Neural crest cell (in vitro differentiated cells): ENCODE measurements at regions not wholly inside any gene's neighbourhood (a gene's known extent, or its start where the extent isn't known, plus 50 kb on each side); places are given as distances from the start of the nearest gene placed in this dataset.

Experiments
- DNase-seq: peaks from one replicate; pipeline ENCODE4 v3.0.0; 2021; ENCODE audit warnings: low read depth, mixed read lengths, low spot score
- H3K27ac Mint-ChIP-seq: one replicate; pipeline ENCODE4 v1.8.0; 2021; ENCODE audit warnings: mild to moderate bottlenecking, mixed read lengths; ENCODE audit not compliant: unreplicated experiment
- H3K27me3 Mint-ChIP-seq: 2 replicates; pipeline ENCODE4 v1.8.0; 2021; ENCODE audit warnings: low read depth, mild to moderate bottlenecking, mixed read lengths
- H3K36me3 Mint-ChIP-seq: 2 replicates; pipeline ENCODE4 v1.8.0; 2021; ENCODE audit warnings: low read depth, mild to moderate bottlenecking, mixed read lengths
- H3K4me1 Mint-ChIP-seq: 2 replicates; pipeline ENCODE4 v1.8.0; 2021; ENCODE audit warnings: mixed read lengths
- H3K4me3 Mint-ChIP-seq: one replicate; pipeline ENCODE4 v1.8.0; 2021; ENCODE audit warnings: mild to moderate bottlenecking, mixed read lengths
- H3K9me3 Mint-ChIP-seq: 2 replicates; pipeline ENCODE4 v1.8.0; 2021; ENCODE audit warnings: mixed read lengths
- TF ChIP-seq, protein P1 (sequence below): fragments of 200-600 bp; sonication (generic); conservative IDR thresholded peaks from 2 replicates; pipeline ENCODE4 v1.5.0; 2021; ENCODE audit warnings: antibody characterized with exemption, mild to moderate bottlenecking

- H3K27me3 Mint-ChIP-seq, result no peaks in the 10 kb centered on the region
- peaks cover 3% of the 10 kb centered on the region for H3K9me3 Mint-ChIP-seq
- no peak overlapping the region for H3K4me3 Mint-ChIP-seq
- H3K36me3 Mint-ChIP-seq, result no peaks in the 10 kb centered on the region
- no peak for DNase-seq
- TF ChIP-seq, protein P1, sequence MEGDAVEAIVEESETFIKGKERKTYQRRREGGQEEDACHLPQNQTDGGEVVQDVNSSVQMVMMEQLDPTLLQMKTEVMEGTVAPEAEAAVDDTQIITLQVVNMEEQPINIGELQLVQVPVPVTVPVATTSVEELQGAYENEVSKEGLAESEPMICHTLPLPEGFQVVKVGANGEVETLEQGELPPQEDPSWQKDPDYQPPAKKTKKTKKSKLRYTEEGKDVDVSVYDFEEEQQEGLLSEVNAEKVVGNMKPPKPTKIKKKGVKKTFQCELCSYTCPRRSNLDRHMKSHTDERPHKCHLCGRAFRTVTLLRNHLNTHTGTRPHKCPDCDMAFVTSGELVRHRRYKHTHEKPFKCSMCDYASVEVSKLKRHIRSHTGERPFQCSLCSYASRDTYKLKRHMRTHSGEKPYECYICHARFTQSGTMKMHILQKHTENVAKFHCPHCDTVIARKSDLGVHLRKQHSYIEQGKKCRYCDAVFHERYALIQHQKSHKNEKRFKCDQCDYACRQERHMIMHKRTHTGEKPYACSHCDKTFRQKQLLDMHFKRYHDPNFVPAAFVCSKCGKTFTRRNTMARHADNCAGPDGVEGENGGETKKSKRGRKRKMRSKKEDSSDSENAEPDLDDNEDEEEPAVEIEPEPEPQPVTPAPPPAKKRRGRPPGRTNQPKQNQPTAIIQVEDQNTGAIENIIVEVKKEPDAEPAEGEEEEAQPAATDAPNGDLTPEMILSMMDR, result no peak
- H3K4me1 Mint-ChIP-seq, result no peaks in the 10 kb centered on the region
- no peak overlapping the region for H3K27ac Mint-ChIP-seq
These were observed 940.2 kb downstream of the GRIK2 start for GRCh38 chr6:102333736-102334135.

GRCh38 chr6:102327697-102328225, 934.3 kb downstream of the GRIK2 start:
- Mint-ChIP-seq H3K4me3 (no peak overlapping the region), H3K27ac (no peak overlapping the region), H3K4me1 (no peaks in the 10 kb centered on the region), H3K9me3 (peaks cover 2% of the 10 kb centered on the region), H3K27me3 (no peaks in the 10 kb centered on the region), H3K36me3 (no peaks in the 10 kb centered on the region)
- TF ChIP-seq, protein P1, result no peak
- no peak for DNase-seq

GRCh38 chr6:102313699-102314098, 920.2 kb downstream of the GRIK2 start:
- Mint-ChIP-seq H3K9me3 (peaks cover 2% of the 10 kb centered on the region), H3K4me1 (peaks cover 8% of the 10 kb centered on the region), H3K36me3 (no peaks in the 10 kb centered on the region), H3K27me3 (no peaks in the 10 kb centered on the region), H3K4me3 (no peak overlapping the region), H3K27ac (no peak overlapping the region)
- TF ChIP-seq, protein P1, result no peak
- DNase-seq, result no peak

- DNase-seq, result no peak
- Mint-ChIP-seq H3K27me3 (no peaks in the 10 kb centered on the region), H3K36me3 (peaks cover 2% of the 10 kb centered on the region), H3K27ac (no peak overlapping the region), H3K4me1 (peaks cover 8% of the 10 kb centered on the region), H3K4me3 (no peak overlapping the region), H3K9me3 (peaks cover 14% of the 10 kb centered on the region)
- TF ChIP-seq, protein P1, result no peak
These were observed 916.2 kb downstream of the GRIK2 start for GRCh38 chr6:102309700-102310099.

DNA sequence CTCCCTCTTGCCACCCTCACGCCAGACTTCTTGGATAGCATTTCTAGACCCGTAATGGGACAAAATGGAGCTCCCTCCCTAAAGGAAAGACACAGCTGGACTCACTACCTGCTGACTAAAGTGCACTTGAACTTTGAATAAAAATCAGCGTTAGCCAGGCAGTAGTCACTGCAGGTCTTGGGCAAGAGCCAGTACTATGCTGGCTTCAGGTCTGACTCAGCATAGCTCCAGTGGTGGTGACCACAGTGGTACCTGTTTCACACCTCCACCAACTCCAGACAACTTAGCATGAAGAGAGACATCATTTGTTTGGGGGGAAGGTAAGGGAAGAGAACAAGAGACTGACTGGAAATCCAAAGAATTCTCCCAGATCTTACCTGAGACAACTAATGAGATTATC, 906.8 kb downstream of the GRIK2 start:
- no peak for DNase-seq
- Mint-ChIP-seq H3K9me3 (peaks cover 3% of the 10 kb centered on the region), H3K27me3 (no peaks in the 10 kb centered on the region), H3K36me3 (no peaks in the 10 kb centered on the region), H3K27ac (no peak overlapping the region), H3K4me3 (no peak overlapping the region), H3K4me1 (no peaks in the 10 kb centered on the region)
- TF ChIP-seq, protein P1, result no peak
